DMS 273 (cell line): ENCODE measurements at regions not wholly inside any gene's neighbourhood (a gene's known extent, or its start where the extent isn't known, plus 50 kb on each side); places are given as distances from the start of the nearest gene placed in this dataset.

Experiments
- DNase-seq: peaks from one replicate; lab custom pipeline; 2025; ENCODE audit not compliant: unreplicated experiment; lab: John Stamatoyannopoulos, UW

DNA sequence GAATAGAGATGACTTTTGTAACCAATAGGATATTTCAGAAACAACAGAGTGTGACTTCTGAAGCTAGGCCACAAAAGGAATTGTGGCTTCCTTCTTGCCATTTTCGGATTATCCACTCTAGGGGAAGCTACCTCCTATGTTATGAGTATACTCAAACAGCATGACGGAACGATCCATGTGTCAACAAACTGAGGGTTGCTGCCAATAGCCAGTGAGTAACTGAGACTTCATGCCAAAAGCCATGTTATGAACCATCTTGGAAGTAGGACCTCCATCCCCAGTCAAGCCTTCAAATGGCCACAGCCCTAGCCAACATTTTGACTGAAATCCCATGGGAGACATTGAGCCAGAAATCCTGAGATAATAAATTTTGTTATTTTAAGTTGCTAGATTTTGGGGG is 69.0 kb upstream of the IL6 start:
- no peak for DNase-seq

DNA sequence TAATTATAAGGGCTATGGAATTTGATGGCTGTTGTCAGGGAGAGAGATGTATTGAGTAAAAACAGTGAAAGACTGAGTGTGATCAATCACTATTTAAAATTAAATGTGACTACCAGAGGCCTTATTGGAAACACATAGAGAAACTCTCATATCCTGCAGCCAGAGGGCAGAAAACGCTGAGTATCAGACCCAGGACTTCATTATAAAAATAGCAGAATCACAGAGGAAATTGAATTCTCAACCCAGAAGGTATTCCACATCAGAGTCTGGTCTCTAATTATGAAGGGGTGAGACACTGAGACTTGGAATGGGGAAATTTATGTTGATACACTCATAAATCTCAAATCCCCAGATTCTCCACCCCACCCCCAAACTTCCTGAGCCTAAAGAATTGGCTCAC is 69.5 kb upstream of the IL6 start:
- no peak for DNase-seq

DNA sequence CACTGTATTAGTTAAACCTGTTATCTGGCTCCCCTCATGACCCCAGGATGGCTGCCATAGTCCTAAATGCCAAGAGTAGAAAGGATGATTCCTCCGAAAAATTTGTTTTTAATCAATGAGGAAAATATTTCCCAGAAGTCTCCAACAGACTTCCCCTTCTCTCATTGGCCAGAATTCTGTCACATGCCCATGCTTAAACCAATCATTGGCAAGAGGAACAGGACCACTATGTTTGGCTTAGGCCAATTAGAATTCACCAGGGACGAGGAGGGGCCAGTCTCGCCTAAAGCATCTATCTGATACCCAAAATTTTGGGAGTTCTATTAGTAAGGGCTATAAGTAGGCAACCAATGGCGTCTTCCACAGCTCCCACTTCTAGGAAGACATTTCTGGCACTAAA is 71.2 kb upstream of the IL6 start:
- no peak for DNase-seq

DNA sequence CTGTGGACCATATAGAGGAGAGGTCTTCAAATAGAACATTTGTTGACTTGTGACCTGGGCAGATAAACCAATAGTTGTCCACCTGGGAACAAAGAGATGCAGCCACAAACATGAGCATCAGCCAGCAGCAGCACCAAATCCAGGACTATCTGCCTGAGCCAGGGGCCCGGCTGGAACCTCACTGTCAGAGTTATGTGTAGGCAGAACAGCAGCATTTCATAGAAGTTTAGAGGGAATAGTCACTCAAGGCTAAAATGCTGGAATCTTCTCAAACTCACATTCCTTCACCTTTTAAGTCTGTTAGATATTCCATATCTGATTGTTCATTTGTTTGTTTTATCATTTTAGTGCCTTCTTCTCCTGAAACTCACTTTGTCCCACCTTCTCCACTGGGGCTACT is 72.2 kb upstream of the IL6 start:
- no peak for DNase-seq

DNA sequence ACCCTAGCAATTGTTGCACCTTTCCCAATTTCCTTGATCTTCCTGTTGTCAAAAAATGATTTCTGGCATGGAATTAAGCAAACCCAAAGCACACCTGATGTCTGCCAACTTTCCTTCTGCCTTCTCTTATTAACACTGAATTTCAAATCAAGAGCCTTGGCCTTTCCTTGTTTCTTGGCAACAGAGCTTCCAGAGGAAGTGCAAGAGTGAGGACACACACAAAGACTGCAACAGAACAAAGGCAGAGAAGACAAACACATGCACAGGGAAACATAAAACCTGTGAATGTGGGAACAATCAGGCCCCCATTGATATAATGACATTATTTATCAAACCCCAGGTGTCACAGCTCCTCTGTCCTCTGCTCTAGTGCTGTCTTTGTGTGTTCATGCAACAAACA is 73.0 kb upstream of the IL6 start:
- DNase-seq = no peak

DNA sequence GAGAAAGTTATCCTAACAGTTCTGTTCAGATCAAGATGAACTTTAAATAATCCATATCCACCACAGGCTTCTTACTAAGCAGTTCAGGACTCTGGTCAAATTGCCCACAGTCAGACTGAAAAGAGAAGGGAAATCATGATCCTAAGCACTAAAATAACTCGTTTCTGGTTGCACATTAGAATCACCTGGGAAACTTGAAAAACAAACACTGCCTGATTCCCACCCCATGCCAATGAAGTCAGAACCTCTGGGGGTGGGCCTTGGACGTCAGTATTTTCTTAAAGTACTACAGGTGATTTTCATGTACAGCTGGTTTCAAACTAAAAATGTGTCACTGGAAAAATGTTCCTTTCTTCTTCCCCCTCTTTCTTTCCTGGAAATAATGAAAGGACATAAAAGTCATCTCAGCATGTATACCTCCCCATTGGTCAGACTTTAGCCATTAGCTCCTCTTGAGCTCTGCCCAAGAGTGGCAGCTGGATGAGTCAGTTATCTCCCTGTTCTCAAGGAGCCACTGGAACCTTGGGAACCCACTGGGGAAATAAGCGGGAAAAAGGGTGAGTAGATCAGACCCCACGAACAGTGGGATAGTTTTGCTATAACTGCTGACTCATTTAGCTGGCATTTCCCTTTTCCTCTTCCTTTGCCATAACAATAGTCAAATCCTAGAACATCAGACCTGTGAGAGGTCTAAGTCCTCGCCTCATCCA is 75.3 kb upstream of the IL6 start:
- DNase-seq = no peak

DNA sequence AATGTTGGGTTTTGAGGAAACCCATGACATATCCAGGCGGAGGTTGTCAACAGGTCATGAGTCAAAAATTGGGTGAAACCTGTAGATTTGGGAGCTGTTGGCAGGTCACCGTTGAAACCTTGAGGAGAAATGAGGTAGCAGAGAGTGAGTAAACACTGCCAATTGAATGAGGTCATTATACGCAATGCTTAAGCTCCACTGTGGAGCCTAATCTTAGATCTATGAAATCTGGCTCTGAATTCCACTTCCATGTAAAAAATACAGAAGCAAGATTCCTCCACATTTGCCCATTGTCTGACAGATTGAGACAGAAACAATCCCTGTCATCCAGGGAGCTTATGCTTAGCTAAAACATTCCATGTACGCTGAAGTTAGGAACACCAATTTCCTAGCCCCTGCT is 76.0 kb upstream of the IL6 start:
- DNase-seq = no peak

DNA sequence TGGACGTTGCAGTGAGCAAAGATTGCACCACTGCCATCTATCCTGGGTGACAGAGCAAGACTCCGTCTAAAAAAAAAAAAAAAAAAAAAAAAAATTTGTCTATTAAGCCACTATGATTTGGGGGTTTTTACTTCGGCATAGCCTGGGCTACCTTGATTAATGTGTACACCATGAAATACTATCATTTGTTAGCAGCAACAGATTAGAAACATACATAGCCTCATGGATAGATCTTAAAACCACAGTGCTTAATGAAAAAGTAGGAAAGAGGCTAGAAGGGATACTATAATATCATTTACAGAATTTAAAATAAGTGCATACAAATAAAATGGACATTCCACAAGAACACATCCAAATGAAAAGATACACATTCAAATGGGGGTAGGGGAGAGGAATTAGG is 77.3 kb upstream of the IL6 start:
- no peak for DNase-seq

DNA sequence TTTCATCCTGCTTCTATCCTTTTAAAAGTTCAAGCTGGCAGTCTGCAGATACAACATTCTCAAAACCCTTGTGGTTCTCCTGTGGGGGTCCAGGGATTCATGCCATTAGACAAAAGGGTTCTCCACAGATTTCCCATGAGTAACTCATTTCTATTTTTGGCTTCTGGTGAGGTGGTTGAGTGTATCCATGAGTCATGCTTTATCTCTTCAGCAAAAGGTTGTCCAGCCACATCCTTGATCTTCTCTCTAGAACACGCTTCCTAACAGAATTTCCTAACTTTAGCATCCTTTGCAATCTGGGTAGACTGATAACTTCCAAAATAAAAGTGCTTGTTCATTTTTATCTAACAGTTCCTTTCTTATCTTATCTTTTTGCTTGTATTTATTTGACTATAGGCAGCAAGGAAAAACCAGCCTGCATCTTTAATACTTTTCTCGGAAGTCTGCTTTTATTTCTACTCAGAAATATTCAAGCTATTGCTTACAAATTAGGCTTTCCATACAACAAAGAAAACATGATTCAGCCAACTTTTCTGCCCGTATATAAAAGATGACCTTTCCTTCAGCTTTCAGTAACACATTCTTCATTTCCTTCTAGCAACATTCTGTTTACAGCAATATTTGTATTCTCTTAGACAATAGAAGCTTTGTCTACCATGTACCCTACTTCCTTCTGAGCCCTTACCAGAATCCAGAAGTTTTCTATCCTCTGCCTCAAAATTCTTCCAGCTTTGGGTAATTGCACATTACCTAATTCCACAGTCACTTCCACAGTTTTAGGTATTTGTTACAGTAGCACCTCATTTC is 79.3 kb upstream of the IL6 start:
- DNase-seq = no peak

DNA sequence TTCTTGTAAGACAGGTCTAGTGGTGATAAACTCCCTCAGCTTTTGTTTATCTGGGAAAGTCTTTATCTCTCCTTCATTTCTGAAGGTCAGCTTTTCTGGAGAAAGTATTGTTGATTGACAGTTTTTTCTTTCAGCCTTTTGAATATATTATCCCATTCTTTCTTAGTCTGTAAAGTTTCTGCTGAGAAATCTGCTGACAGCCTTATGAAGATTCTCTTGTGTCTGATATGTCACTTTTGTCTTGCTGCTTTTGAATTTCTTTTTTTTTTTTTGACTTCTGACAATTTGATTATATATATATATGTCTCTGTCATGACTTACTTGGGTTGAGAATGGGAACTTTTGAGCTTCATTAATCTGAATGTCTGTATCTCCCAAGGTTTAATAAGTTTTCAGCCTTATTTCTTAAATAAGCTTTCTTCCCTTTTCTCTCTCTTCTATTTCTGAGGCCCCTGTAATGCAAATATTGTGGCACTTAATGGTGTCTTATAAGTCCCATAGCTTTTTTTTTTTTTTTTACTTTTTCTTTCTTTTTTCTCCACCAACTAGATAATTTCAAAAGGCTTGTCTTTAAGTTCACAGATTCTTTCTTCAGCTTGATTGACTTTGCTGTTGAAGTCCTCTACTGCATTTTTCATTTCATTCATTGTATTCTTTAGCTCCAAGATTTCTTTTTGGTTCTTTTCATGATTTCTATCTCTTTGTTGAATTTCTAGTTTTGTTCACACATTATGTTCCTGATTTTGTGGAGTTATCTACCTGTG is 81.4 kb upstream of the IL6 start:
- peak; percentile 12 for DNase-seq

DNA sequence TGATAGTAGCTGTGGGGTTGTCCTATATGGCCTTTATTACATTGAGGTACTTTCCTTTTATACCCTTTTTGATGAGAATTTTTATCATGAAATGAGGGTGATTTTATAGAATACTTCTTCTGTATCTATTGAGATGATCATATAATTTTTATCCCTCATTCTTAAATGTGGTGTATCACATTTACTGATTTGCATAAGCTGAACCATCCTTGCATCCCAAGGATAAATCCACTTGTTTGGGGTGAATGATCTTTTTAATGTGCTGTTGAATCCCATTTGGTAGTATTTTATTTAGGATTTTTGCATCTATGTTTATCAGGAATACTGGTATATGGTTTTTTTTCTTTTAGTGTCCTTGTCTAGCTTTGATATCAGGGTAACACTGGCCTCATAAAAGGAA is 84.5 kb upstream of the IL6 start:
- no peak for DNase-seq

DNA sequence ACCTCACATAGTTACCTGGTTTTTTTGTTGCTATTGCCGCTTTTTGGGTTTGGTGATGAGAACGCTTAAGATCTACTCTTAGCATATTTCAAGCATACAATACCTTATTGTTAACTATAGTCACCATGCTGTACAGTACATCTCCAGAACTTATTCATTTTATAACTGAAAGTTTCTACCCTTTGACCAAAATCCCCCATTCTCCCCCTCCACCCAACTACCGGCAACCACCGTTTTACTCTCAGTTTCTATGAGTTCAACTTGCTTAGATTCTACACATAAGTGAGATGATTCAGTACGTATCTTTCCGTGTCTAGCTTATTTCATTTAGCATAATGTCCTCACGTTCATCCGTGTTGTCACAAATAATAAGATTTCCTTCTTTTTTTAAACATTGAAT is 86.7 kb upstream of the IL6 start:
- DNase-seq = no peak

DNA sequence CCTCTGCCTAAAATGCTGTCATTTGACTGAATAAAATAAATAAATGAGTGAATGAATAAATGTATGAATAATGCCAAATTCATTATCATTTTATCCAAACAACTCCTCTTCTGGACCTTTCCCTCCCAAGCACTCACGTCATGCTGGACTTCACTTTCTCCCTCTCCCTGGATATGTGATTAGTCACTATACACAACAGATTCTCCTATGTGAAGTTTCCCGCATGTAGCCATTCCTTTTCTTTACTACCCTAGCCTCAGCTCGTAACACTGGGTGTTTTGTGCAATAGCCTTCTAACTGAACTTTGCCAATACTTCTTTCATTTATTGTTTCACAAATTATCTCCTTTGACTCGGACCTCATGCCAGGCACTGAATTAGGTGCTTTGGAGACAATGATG is 87.6 kb upstream of the IL6 start:
- no peak for DNase-seq

DNA sequence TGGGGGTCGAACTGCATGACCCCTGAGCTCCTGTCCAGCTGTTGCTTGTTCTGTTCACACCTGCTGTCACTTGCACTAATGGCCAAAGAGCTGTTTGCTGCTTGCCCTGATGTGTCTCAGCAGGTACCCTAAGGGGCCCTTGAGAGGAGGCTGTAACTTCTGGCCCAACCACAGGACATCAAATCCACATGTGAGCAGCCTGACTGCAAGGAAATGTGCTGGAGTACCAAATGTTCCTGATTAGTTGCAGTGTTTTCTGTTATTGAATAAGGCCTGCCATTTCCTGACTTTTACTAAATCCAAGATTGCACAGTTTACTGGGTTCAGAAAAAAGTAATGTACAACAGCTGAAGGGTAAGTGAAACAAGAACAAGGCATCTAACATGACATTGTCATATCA is 91.7 kb upstream of the IL6 start:
- DNase-seq = no peak

DNA sequence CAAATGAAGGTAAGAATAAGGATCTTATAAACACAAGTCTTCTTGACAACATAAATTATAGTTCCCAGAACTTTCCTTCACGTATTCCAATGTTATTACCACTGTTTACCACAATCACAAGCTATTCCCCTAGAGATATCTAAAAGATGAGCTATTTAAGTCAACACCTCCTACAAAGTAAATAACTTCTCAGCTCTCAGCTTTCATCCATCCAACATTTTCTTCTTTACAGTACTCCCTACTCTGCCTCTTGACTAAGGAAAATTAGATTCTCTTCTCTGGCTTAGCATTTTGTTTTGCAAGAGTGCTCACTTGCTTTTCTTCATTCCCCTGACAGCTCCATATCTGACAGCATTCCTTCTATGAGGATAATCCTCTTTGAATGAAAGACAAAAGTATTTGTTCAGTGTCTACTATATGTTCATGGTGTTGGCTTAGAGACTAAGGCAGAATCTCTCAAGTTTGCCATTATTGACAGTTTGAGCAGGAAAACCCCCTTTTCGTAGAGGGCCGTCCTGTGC is 93.0 kb upstream of the IL6 start:
- DNase-seq = no peak

DNA sequence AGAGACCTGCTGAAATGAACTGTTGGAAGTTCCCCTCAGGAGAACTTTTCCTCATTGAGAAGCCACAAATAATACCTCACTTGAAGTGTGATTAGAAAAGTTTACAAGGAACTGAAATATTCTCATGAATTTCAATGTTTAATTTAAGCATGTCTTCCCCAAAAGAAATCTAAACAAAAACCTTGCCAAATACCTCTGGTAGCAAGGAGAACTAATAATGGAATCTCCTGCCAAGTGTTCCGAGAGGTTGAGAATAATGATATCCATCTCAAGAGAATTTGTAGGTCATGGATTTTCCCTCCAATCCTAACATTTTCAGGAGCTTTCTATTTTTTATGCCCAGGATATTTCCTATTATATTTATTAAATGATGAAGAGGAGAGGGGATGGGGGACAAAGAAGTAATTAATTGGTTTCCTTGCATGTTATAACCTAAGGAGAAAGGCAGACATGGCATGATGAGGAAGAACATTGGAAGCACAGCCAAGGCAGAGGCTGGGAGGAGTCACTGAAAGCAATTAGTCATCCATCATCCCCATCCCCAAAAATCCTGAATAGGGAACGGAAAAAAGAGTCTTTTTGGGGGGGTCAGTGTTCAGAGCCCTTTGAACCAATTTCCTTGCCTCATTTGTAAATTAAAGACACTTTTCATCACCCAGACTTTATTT is 93.6 kb upstream of the IL6 start:
- no peak for DNase-seq

DNA sequence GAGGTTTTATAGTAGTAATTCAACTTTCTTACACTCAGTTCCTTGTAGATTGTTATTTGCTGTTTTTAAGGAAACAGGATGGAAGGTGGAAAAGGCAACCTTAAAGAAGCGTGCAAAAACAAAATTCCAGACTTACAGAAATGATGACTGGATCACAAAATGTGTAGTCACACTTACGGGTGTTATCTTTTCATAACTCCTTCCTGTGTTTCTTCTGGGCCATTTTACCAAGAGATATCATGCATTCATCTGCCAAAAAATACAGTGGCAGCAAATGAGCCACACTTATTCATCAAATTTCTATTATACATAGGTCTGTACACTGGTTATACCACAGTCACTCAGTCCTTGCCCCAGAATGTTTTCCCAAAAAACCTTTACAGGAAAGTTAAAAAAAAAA is 94.3 kb upstream of the IL6 start:
- no peak for DNase-seq

DNA sequence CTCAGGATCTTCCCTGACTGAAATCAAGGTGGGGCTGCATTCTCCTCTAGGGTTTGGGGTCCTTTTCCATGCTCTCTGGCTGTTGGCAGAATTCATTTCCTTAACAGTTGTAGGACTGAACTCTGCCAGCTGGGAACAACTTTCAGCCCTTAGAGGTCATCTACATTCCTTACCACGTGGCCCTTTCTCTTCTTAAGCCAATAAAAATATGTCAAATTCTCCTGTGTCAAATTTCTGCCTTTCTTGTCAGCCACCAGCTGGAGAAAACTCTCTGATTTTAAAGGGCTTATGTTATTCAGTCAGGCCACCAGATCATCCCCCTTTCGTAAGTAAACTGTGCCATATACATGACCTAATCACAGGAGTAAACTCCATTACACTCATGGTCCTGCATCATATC is 95.3 kb upstream of the IL6 start:
- no peak for DNase-seq

DNA sequence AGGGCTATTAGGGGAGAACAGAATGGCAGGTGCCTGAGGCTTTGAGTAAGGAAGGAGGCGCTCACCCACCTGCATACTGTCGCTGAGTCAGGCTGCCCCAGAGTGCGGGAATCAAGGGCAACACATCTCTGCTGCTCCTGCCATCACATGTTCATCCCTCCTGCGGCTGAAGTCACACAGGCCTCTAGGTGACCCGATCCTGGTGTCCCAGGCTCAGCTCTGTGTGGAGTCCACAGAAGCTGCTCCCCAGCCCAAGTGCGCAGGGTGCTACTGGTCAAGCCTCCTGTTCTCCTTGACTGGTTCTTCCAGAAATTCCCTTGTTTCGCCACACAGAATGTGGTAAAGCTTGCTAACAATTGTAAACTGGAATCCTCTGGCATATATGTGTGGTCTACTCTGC is 96.9 kb upstream of the IL6 start:
- no peak for DNase-seq

DNA sequence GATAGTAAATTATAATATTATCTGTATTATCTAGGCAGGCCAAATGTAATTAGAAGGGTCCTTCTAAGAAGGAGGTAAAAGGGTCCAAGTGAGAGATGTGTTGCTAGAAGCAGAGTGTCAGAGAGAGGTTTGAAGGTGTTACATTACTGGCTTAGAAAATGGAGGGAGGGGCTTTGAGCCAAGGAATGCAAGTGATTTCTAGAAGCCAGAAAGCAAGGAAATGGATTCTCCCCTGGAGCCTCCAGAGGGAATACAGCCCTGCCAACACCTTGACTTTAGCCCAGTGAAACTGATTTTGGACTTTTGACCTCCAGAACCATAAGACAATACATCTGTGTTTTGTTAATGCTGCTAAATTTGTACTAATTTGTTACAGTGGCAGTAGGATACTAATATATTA is 97.9 kb upstream of the IL6 start:
- no peak for DNase-seq

DNA sequence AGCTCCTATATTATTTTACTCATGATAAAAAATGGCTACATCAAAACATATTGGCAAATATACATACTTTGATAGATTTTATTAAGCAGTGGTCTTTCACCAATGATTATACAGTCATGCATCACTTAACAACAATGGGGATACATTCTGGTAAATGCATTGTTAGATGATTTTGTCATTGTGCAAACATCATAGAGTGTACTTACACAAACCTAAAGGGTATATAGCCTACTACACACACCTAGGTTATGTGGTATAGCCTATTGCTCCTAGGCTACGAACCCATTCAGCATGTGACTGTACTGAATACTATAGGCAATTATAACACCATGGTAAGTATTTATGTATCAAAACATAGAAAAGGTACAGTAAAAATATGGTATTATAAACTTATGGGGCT is 98.9 kb upstream of the IL6 start:
- no peak for DNase-seq
